SK-N-DZ (cell line): ENCODE measurements at regions not wholly inside any gene's neighbourhood (a gene's known extent, or its start where the extent isn't known, plus 50 kb on each side); places are given as distances from the start of the nearest gene placed in this dataset.
A peak's percentile ranks its signal among the peaks of the same experiment; 100 is the strongest.

Source experiments
- DNase-seq: peaks from one replicate; pipeline ENCODE4 v3.0.0-alpha.2; 2015; ENCODE audit warnings: low spot score

GRCh38 chr18:27762054-27762453, 414.9 kb downstream of the CDH2 start:
- DNase-seq: no peak

DNA sequence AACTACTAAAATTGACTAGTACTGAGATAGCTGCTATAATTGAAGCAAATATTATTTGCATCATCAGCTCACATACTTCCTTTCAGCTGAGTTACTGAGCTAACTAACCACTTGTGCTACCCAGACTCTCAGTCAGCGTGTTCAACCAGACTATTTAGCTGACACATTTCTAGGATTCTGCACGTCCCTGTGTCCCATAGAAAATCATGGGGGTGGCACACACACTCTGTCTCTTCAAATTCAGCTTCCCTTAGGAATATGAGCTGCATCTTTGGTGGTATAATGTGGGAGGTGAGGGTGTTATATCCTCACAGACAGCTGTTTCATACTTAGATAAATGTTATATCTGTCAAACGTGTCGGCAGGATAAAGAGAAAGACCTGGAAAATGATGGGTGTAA, 424.0 kb downstream of the CDH2 start:
- no peak for DNase-seq

DNA sequence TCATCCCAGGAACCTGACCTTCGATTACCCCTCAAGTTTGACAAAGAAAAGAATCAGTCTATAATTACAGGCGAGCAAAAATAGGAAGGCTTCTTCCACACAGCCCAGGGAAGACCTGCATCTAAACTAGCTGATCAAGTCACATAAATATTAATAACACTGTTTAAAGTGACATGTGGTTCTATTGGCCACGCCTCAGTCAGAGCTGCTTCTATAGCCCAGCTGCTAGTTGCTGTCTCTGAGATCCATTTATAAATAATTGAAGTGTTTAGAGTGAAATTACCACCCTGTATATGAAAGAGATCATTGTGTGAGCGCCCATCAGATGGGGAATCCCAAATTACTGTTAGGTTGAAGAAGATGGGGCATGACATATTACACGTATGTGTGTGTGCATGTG, 426.0 kb downstream of the CDH2 start:
- DNase-seq: no peak

- peak; percentile 75 for DNase-seq
Measured at GRCh38 chr18:27750014-27750413, 426.9 kb downstream of the CDH2 start.

- DNase-seq: no peak
Measured at GRCh38 chr18:27749194-27749593, 427.7 kb downstream of the CDH2 start.

DNA sequence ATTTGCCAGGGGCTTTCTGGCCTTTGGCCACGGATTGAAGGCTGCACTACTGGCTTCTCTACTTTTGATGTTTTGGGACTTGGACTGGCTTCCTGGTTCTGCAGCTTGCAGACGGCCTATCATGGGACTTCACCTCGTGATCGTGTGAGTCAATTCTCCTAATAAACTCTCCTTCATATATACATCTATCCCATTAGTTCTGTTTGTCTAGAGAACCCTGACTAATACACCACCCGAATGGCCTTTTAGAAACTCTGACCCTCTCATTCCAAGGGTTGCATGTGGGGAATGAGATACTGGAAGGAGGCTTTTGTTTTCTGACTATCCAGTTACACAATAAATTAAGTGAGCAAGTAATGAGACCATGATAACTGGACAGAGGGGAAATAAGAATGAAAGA, 430.7 kb downstream of the CDH2 start:
- no peak for DNase-seq

DNA sequence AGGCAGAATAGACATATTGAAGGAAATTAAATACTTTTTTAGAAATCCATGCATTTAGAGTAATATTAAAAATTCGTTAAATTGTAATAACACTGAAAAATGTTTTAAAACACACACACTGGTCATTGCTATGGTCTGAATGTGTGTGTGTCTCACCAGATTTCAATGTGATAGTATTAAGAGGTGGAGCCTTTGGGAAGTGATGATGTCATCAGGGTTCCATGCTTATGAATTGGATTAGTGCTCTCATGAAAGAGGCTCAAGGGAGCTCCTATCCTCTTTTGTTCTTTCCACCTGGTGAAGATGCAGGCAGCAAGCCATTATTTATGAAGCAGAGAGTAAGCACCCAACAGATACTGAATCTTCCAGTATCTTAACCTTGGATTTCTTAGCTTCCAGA, 441.8 kb downstream of the CDH2 start:
- DNase-seq: no peak

- DNase-seq: no peak
Measured at GRCh38 chr18:27731211-27731610, 445.7 kb downstream of the CDH2 start.

DNA sequence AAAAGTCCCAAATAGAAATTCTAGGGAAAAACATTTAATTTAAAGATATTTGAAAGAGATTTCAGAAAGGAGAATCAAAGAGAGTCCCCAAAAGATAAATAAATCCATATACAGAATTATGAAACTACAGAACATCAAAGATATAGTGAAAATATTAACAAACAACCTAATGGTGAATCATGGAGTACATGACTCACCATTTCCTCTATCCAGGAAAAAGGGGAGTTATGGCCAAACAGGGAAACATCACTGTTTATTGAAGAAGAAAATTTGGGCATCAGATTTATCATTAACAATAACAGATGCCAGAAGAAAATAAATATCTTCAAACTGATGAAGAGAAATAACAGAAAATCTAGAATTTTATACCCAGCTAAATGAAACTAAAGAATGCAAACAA, 448.3 kb downstream of the CDH2 start:
- DNase-seq: no peak

DNA sequence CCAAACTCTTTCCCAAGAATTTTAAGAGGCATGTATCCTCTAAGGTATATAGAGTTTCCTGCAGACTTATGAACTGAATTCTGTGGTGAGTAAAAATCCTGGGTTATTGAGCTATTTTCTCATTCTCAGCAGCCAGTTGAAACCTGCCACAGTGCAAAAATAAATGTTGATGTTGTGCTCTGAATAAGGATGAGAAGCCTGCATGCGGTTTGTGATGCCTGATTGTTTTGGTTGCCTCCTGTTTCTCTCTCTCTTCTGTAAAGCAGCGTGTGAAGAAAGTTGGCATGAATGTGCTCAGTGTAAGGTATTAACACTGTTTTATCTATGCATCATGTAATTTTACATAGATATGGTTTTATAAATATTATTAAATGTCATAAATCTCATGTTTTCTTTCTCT, 452.6 kb downstream of the CDH2 start:
- DNase-seq: no peak

- DNase-seq: no peak
Measured at GRCh38 chr18:27723168-27723567, 453.8 kb downstream of the CDH2 start.

DNA sequence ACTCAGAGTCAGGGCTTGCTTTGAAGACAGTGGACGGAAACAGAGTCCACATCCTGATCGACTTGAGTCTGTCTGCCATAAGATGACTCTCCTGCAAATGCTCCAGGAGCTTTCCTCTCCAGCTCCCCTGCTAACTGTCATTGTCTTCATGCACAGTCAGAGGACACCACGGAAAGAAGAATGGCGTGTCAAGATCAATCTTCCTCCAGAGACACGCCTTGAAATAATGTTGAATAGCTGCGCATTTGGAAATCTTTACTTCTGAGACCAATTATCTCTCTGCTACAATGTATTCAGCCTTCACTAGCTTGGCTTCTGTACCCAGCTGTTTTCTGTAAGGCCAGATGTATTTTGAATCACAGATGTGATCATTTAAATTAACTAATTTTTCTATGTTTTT, 457.2 kb downstream of the CDH2 start:
- DNase-seq: no peak

GRCh38 chr18:27717816-27718215, 459.1 kb downstream of the CDH2 start:
- no peak for DNase-seq

GRCh38 chr18:27717250-27717649, 459.7 kb downstream of the CDH2 start:
- no peak for DNase-seq

GRCh38 chr18:27715751-27716150, 461.2 kb downstream of the CDH2 start:
- DNase-seq: no peak

DNA sequence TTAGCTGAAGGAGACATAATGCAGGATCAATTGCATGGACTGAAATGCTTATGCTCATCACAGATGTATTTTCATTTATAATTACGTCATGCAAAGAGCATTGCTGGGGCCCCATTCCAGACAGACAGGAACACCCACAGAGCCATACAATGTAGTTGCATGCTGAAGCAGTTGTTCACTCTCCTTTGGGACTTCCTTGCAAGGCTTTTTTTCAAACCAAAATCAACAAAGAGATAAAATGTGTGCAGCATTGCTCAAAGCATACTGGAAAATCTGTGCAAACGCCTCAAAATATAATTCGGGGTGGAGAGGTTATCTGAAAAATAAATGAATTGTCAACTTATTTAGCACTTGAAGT, 463.2 kb downstream of the CDH2 start:
- DNase-seq: no peak

- peak; percentile 29 for DNase-seq
Measured at GRCh38 chr18:27713037-27713737, 463.7 kb downstream of the CDH2 start.

- no peak for DNase-seq
Measured at GRCh38 chr18:27712066-27712465, 464.9 kb downstream of the CDH2 start.

- DNase-seq: no peak
Measured at GRCh38 chr18:27711382-27711781, 465.5 kb downstream of the CDH2 start.

GRCh38 chr18:27709344-27709743, 467.6 kb downstream of the CDH2 start:
- no peak for DNase-seq

DNA sequence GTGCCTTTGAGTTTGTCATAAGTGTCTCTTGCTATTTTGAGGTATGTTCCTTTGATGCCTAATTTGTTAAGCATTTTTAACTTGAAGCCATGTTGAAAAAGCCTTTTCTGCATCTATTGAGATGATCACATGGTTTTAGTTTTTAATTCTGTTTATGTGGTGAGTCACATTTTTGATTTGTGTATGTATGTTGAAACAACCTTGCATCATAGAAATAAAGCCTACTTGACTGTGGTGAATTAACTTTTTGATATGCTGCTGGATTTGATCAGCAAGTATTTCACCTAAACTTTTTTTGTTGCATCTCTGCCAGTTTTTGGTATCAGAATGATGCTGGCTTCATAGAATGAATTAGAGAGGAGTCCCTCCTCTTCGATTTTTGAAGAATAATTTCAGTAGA, 469.7 kb downstream of the CDH2 start:
- DNase-seq: no peak

DNA sequence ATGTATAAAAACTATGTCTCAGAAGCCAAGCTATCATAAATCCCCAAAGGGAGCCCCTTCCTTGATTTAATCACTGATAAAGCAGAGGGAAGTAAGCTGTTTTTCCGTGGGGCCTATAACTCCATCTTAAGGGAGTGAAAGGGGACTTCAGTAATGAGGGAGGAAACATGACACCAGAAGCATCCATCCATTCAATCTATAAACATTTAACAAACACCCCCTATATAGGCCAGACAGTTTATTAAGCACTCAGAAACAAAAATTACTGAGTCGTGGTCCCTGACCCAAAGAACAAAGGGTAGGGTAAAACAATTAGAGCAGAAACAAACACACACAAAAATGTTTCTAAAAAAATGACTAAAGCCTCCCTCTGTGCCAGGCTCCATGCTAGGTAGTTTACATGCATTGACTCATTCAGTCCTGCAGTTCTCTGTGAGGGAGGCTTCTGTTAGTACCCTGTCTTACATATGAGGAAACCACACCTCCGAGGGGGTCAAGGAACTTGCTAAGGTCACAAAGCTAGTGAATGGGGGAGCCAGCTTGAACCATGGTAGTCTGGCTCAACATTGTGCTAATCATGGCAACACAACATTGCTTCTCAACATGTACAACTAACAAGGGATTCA, 472.1 kb downstream of the CDH2 start:
- peak; percentile 13 for DNase-seq

DNA sequence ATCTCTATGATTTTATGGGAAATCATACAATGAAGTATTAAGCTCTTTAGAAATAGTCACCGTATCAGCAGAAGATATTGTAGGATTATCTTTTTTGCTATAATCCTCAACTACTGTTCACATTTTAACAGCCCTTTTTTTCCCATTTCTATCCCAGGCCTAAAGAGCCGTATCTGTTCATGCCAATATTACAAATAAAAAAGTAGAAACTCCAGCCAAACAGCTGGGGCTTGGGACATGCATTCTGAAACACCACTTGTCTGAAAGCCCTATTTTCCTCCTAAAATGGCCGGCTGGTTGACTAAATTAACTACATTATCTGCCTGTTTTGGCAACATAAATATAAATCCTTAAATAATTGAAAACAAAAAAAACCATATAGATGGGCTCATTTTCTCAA, 477.8 kb downstream of the CDH2 start:
- no peak for DNase-seq

DNA sequence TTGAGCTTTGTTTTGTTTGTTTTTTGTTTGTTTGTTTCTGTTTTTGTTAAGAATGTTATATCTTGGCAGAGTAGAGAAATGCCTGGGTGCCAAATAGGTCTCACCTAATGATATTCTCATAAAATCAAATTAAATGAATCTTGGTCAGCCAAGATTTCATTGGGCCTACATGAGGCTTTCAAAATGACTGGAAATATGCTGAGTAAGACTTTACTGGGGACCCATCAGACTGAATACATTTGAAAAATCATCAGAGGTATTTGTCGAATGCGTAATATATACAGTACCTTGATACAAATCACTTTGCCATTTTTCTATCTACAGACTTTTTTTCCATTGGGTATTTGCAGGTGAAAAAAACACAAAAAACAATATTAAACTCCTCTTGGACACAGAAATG, 480.8 kb downstream of the CDH2 start:
- no peak for DNase-seq
